ENCODE measurements at regions not wholly inside any gene's neighbourhood (a gene's known extent, or its start where the extent isn't known, plus 50 kb on each side); places are given as distances from the start of the nearest gene placed in this dataset.
"Not testable (repeated sequence)": the region's sequence is repeated elsewhere in the genome, so short reads cannot be mapped to it uniquely, and the experiment has no call there.

DNA sequence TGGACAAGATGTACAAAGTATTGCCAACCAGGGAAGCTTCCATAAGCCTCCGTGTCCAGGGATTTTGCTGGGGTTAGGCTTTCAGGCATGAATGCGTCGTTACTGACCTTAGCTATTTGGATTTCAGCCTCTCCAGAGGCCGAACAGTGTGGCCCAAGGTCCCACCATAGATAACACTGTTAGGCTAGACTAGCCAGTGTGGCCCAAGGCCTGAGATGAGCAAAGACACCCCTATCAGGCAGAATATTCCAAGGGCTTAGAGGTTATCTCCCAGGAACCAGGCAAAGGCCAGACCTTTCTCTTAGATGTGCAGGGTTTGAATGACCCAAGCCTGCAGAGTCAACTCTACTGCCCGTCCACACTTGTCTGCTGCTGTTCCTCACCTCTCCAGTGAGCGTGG, 131.7 kb upstream of the NDUFV2 start:
- DNase-seq, result no peak

DNA sequence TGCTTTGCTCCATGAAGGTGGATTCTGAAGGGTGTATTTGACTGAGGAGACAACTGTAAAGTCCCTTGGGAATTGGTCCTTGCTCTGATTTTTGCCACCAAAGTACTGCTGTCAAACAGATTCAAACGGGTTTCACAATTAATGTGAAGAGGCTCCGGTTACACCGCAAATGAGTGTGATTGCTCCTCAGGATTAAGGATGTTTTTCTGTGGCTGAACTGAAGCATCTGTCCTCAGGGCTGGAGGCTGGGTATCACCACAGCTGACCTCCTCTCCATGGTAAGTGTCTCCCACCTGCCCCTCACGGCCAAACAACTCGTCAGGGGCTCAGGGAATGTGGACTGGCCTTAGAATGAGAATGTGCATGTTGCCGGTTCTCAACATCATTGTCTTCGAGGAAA, 130.4 kb upstream of the NDUFV2 start:
- DNase-seq, result no peak

DNA sequence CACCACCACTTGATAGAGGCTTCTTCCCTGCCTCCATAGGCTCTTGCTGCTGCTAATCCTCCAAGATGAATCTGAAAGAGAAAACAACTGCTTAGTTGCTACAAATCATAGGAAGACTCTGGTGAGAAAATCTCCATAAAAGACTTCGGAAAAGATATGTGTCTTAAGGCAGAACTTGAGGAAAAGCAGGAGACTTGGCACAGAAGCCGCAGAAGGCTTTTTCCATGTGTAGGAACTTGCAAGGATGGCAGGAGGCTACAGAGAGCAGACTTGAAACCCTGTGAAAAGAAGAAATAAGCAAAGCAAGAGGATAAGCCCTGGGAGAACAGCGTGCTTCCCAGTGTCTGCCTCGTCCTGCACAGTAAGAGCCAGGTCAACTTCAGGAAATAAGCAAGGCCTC, 128.2 kb upstream of the NDUFV2 start:
- no peak for DNase-seq

DNA sequence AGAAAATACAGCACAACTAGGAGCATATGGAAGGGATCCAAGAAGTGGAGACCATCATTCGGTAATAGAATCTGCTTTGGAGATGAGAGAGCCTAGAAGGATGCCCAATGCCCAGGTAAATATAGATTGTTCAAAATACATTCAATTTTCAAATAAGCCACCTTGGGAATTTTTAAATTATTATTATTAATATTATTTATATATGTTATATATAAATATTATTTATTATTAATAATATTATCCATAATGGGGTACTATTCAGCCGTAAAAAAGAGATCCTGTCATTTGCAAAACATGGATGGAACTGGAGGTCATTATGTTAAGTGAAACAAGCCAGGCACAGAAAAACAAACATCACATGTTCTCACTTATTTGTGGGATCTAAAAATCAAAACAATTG, 127.8 kb upstream of the NDUFV2 start:
- no peak for DNase-seq

DNA sequence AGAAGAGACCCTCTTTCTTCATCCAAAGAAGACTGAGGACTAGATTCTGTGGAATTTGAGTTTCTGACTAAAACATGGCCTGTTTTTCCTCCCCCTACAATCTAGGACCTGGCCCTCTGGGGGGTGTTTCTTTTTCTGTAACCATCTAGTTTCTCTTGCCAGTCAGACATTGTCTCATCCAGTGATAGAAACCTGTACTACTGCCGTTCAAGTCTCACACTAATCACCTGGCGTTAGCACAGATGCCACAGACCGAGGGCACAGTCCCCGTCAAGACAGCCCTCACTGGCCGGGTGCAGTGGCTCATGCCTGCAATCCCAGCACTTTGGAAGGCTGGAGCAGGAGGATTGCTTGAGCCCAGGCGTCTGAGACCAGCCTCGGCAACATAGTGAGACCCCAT, 126.9 kb upstream of the NDUFV2 start:
- no peak for DNase-seq

DNA sequence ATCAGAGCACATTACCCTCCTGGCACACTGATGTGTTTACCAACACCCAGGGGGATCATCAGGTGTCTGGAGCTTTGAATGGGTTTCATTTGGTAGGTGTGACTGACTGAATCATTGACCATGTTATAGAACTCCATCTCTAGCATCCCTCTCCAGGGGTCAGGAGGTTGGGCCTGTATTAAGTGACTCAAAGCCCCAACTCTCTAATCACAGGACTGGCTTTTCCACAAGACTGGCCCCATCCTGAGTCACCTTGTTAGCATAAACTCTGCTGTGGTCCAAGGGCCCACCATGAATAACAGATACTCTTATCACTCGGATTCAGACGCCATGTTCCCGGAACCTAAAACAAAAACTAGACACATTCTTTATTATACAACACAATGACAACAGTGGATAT, 125.9 kb upstream of the NDUFV2 start:
- no peak for DNase-seq

DNA sequence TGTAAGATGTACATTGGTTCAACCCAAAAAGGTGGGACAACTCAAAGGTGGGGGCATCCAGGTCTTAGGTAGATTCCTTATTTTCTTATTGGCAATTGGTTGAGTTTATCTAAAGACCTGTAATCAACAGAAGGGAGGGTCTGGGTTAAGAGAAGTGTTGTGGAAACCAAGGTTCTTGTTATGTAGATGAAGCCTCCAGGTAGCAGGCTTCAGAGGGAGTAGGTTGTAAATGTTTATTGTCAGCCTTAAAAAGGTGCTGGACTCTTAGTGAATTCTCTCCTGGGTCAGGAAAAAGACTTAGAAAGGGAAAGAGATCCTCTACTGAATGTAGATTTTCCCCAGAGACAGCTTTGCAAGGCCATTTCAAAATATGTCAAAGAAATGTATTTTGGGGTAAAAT, 125.3 kb upstream of the NDUFV2 start:
- DNase-seq, result no peak

DNA sequence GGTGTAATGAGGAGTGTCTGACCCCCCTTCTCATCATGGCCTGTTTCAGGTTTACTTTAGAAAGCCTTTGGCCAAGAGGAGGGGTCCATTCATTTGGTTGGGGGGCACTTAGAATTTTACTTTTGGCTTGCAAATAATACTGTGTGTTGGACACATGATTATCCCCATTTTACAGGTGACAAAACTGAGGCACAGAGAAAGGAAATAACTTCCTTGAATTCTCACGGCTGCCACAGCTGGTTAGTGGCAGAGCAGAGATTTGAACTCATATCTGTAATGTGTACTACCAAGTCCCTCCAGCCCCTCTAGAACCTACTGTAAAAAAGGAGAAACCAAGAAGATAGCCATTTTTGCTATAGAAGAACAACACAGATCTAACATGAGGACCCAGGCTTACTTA, 124.8 kb upstream of the NDUFV2 start:
- DNase-seq, result no peak

DNA sequence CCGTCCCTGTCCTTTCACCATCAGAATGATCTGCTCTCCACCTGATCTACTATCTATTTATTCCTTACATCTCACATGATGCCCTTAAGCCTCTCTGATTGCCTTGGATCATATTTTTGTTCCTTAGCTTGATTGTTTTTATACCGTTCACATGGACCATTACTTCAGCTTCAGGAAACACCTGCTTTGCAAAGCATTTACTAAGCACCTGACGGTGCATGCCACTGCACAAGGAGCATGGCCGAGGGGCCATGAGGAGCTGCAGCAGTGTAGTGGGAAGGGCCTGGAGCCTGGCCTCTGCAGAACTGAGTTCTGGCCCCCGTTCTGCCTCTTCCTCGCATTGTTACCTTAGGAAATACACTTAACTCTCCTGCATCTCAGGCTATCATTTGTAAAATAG, 124.1 kb upstream of the NDUFV2 start:
- DNase-seq, result no peak

DNA sequence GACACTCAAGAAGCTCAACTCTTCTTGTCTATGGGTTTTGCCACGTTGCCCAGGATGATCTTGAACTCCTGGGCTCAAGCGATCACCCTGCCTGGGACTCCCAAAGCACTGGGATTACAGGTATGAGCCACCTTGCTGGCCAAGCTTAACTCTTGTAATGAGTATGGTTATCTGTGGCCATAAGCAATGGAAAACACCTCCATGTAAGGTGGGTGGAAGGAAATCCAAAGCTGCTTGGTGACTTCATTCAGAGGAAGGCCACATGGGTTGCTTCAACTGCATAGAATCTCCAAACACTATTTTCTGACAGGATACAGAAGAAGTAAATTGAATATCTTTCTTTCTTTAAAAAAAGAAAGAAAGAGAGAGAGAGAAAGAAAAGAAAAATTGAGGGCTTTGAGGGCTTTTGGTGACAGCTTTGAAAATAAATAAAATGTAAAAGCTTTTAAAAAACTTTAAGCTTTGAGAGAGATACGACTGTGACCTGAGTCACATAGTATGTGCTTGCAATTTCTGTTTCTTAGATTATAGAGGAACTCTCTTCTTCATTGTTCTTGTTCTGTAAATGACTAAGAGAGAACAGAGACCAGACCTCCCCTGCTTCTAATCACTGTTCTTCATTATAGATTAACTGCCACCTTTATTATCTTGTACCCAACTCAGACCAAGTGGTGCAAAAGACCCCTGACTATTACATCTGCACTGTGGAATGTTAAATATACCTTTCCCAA, 123.1 kb upstream of the NDUFV2 start:
- DNase-seq, result no peak

DNA sequence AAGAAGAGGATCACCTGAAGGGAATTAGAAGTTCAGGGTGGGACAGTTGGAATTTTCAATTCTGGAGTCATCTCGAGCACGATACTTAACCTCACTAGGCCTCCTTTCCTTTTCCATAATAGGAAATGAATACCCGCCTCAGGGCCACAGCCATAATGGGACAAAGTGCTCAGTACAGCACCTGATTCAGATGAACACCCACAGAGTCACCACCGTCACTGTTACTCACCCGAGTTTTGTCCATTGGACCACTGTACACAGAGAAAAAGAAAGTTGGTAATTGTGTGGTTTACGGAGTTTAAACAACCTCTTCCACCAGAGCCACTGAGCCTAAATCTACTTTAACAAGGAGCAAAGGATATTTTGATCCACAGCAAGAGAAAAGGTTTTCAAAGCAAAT, 122.0 kb upstream of the NDUFV2 start:
- no peak for DNase-seq

DNA sequence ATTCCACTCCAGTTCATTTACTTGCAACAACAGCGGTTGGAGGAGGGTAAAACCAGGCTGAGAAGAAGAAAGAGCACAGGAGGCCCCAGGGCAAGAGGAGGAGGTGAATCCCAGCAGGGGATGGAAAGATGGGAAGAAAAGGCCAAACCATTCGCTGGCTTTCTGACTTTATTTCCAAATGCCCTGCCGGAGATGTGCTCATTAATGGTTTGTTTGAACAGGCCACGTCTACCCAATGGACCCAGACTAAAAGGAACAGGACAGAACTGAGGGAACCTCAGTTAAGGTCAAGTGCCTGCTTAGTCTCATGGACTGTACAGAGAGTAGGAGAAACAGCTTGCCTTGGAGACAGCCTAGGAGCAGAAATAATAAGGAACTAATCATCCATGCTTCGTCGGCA, 121.6 kb upstream of the NDUFV2 start:
- no peak for DNase-seq

DNA sequence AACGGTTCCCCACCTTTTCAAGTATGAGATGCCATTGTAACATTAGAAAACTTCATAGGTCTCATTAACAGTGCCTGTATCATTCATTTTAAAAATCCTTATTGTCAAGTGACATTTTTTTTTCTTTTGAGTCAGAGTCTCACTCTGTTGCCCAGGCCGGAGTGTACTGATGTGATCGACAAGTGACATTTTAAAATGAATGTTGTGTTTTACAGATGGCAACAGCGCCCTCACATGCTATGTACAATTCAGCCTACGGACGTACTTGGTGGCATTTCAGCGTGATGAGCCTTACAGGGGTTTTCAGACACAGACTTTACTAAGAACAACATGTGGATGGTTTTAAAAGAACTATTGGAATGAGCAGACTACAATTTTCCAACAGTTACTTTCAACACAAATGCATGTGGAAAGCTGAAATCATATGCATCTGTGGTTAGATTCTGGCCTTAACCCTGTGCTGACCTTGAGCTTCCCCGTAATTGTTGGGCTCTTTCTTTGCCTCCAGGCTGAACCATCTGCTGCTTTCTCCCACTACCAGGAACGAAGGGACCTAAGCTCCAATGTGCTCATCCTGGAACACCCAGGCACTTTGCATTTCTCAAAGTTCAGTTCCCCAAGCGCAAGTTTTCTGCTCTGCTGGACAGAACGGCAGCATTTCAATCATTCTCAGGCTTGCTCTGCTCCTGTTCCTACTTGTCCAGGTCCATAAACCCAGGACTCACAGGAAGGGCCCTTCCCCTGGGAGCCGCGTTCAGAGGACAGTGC, 119.9 kb upstream of the NDUFV2 start:
- peak; percentile 75 for DNase-seq

DNA sequence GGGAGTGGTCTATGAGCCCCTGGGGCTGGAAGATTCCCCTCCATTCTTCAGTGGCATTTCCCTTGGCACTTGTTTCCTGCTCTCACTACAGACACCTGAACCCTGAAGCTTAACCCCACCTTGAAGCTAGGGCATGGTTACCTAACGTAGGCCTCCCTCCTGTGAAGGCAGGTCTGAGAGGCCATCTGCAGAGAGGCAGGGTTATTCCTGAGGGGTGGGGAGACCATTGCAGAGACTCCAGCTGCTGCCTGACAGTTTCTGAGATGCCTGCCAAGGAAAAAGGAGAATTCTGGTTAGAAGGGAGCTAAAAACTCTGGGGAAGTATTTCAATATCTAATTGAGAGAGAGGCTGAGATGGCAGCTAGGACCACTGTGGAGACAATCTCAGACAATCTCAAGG, 119.3 kb upstream of the NDUFV2 start:
- DNase-seq, result peak; percentile 44

DNA sequence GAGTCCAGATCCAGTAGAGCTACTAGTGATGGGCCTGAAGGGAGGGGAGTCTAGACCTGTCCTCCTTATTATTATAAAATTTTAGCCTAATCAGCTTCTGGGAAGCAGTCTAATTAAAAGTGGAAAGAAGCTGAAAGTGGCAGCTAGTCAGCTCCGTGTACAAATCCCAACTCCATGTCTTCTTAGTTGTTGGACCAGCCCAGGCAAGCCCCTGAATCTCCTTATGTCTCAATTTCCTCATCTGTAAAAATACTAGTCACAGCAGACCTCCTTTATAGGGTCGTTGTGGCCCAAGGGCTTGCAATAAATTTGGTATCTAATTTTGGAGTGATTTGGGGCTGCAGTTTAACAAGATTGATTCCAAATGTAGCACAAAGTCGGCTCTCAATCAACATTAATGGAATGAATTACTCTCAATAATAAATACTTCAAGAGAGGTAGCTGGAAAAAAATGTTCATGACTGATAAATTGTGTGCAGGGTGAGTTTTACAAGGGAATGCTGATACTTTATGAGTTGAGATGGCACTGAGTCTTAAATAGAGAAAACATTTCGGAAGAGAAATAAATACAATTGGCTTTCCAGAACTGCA, 118.3 kb upstream of the NDUFV2 start:
- no peak for DNase-seq

DNA sequence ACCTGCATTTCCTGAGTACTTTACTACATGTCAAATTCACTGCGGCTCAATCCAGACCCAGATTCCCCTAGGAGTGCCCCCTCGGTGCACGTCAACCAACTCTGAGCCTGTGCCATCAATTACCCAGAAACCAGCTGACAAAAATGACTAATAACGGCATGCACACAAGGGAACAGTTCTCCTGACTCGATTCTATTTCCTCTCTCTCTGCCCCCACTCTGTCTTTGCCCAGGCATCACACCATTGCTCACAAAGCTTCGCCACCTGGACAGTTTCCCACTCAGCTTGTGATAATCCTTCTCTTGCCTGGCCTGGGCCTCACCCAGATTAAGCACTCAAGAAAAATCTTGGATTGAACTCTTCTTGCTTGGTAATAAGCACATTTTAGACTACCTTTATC, 115.3 kb upstream of the NDUFV2 start:
- DNase-seq, result no peak

DNA sequence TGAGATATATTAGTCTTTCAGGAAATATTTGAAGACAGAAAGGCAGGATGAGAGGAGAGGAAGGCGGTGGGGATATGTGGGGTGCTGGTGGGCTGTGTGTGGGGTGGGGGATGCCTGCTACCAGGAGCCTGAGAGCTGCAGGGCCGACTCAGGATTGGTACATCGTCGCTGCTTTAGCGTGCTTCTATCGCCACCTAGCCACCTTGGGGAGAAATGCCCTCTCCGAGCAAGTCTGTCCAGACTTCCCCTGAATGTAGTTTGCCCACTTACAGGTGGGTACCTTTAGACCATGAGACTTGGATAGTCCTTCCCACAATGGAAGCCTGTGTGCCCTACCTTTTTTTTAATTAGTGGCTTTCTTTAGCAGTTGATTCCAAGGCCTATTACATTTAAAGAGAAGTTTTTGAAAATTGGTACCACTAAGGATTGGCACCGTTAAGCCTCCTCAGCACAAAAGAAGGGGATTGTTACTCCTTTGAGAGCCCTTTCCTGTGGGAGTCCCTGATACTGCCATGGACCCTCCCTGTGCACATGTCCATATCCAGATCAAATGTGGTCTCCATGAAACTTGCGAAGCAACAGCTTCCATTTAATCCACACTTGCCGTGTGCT, 114.1 kb upstream of the NDUFV2 start:
- DNase-seq, result peak; percentile 25

DNA sequence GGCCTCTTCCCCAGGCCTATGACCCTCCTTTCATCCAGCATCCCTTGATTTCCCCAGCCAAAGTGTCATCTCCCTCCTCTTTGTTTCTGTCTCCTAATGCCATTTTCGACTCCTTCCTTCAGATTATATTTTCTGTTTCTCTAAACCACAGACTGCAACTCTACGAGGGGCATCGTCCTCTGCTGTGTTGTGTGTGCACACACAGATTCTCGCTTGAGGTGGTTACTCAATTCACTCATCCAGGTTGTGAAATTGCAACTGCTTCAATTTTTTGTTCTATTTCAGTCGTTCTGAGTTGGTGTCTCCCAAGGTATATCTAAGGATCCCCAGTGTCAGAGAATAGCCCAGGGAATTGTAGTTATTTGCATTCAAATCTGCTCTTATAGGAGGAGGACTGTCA, 113.5 kb upstream of the NDUFV2 start:
- DNase-seq, result no peak

DNA sequence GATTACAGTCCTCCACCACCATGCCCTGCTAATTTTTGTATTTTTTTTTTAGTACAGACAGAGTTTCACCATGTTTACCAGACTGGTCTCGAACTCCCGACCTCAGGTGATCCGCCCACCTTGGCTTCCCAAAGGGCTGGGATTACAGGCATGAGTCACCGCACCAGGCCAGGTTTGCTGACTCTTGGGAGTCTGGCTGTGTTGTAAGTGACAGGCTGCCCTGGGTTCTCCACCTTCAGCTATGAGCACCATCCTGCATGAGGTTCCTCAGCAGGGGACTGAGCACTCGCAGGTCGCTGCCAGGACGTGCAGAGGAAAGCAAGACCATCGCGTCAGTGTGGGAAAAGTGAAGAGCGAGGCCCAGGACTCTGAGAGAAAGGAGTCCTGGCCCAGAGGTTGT, 112.6 kb upstream of the NDUFV2 start:
- DNase-seq, result no peak

DNA sequence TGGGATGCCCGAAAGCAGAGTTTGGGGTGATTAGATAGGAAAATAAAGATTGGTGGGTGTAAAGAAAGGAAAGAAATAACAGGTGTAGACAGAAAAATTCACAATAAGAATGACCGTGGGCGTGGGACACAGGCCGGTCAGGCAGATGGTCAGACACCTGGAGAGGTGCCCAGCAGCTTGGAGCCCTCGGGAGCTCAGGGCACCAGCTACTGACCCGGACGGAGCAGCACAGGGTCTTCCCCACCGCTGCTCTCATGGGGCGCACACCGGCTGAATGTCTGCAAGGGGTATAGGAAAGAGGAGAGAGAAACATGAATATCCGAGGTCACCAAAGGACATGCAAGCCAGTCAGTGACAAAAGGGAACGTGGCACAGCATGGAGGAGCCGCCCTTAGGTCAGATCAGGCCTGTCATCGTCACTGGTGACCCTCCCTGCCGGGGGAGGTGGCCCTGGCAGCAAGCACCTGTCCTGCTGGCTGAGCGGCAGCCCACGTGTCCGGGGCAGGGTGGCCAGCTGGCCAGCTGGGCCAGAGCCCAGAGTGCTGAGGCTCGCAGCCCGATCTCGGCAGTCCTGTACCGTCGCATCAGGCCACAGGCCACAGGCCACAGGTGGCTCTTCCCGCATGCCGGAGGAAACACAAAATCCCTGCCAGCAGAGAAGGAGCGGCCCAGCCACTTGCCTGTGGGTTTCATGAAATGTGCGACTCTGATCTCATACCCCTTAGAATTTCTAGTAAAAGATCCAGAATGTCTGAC, 112.0 kb upstream of the NDUFV2 start:
- DNase-seq, result no peak

DNA sequence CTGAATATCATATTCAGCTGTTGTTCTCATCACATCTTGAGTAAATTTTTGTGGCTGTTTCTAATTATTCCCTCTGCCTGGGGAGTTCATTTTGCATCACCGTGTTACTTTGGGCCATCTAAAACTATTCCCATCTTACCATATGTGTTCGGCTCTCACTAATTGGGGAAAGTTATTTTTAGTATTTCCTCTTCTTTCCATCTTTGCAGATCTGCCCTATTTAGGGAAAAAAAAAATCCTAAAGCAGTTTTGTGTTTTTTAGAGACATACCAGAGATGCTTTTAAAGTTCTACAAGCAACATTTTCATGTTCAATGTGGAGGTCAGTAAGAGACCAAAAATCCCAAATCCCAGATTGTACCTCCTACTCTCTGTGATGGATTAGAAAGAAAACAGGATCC, 111.3 kb upstream of the NDUFV2 start:
- DNase-seq, result no peak

DNA sequence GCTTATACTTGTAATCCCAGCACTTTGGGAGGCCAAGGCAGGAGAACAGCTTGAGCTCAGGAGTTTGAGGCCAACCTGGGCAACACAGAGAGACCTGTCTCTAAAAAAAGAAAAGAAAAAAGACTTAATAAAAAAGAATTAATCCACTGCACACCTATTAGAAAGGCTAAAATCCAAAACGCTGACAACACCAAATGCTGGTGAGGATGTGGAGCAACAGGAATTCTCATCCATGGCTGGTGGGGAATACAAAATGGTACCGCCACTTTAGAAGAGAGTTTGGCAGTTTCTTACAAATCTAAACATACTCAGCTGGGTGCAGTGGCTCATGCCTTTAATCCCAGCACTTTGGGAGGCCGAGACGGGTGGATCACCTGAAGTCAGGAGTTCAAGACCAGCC, 110.0 kb upstream of the NDUFV2 start:
- DNase-seq, result not testable (repeated sequence)

DNA sequence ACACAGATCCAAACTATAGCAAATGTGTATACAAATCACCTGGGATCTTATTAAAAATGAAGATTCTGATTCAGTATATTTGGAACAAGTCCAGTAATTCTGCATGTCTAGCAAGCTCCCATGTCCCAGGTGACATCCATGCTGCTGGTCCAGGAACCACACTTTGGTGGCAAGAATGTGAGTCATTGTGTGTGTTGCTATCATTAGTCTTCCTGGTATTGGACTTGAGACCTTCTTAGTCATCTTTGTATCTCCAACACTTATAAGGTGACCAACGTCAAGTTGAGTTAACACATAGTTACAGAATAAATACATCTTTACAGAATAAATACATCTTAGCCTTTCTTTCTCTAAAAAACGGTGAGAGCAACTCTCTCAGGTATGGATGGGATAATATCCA, 107.9 kb upstream of the NDUFV2 start:
- DNase-seq, result no peak

All from DMS 273 treated with DMSO at 0.1 percent for 48 hours (cell line).